HG03175 (cell line): ENCODE measurements at regions not wholly inside any gene's neighbourhood (a gene's known extent, or its start where the extent isn't known, plus 50 kb on each side); places are given as distances from the start of the nearest gene placed in this dataset.

ENCODE experiments used
- ATAC-seq: cut with Tn5 transposase; IDR thresholded peaks from one replicate; pipeline ENCODE4 v1.9.1; 2021; ENCODE audit warnings: mild to moderate bottlenecking, moderate library complexity; ENCODE audit not compliant: unreplicated experiment

DNA sequence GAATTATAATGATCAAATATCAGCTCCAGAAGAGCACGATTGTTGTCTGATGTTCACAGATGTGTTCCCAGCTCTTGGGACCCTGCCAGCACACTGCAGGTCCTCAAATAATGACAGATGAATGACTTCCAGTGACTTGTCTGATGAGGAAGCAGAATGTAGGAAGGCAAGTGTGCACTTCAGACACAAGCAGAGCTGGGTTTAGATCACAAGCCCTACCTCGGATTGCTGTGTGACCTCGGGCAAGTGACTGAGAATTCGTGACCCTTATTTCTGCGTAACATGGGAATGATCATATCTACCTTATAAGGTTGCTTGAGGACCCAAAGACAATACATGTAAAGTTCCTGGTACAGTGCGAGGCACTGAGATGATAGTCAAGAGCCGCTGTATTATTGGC lies 182.2 kb downstream of the ABCC12 start:
- ATAC-seq, result no peak

- no peak for ATAC-seq
These were observed 183.4 kb downstream of the ABCC12 start for GRCh38 chr16:47972246-47972985.

- no peak for ATAC-seq
These were observed 184.6 kb downstream of the ABCC12 start for GRCh38 chr16:47971225-47971624.

GRCh38 chr16:47970291-47970931 lies 185.4 kb downstream of the ABCC12 start:
- ATAC-seq, result no peak

GRCh38 chr16:47967374-47967773 lies 188.4 kb downstream of the ABCC12 start:
- no peak for ATAC-seq

DNA sequence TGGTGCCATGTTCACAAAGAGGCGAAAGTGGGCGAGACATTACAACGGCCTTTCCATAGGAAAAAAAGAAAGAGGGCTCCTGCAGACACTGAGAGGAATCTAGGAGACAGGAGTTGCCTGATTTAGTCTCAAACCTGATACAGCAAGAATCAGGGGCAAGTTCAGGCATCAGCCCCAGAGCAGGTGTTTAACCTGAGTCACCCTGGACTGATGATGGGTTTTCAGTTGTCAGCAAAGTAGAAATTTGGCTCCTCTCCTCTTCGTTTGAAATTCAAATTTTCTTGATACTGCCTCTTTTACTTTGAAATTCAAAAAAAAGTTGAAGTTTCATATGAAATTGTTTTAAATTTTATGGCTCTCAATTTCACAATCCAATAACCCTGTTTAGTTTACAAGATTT lies 189.5 kb downstream of the ABCC12 start:
- ATAC-seq, result no peak

DNA sequence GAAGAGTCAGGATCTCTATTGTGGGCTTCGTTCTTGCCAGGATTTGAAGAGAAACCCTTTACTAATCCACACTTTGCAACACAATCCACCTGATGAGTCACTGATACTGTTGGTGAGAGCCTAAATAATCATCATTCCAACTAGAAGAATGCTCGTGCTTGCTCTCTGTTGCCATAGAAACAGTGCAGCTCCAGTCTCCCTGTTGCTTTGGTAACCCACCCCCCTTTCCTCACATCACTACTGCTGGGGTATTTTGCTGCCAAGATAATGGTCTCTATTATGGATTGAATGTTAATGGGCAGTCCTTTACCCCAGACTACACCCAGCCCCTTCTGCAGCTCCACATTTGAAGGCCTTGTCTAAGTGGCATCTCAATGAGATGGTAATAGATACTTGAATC lies 190.4 kb downstream of the ABCC12 start:
- no peak for ATAC-seq

DNA sequence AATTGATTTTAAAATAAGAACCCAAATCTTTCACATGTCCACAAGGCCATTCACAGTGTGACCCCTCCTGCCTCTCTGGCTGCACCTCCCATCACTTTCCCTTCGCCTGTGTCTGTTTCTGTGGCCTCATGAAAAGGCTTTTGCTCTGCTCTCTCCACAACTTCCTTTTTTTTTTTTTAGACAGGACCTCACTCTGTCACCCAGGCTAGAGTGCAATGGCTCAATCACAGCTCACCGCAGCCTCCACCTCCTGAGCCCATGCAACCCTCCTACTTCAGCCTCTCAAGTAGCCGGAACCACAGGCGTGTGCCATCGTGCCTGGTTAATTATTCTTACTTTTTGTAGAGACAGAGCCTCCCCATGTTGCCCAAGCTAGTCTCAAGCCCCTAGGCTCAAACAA lies 197.1 kb downstream of the ABCC12 start:
- ATAC-seq, result no peak

GRCh38 chr16:47956916-47957315 lies 198.9 kb downstream of the ABCC12 start:
- no peak for ATAC-seq

DNA sequence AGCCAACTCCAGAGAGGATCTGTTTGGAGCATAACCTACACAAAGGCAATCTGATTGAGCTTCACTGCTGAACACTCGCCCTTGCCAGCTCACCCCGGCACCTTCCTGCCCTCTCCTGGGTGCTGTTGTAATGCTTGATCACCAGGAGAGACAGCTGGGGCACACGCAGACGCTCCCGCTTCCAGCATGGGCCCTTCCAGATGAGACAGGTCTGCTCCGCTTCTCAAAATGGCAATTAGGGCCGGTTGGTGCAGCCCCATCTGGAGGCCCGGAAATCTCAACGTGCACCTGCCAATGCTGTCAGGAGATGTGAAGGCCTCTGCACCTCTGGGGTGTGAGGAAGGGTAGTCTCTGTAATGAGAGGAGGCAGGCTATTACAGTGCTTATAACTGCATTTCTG lies 206.1 kb downstream of the ABCC12 start:
- ATAC-seq, result no peak

- no peak for ATAC-seq
These were observed 206.5 kb downstream of the ABCC12 start for GRCh38 chr16:47949276-47949675.

GRCh38 chr16:47947723-47948122 lies 208.1 kb downstream of the ABCC12 start:
- ATAC-seq, result no peak

GRCh38 chr16:47946092-47946491 lies 209.7 kb downstream of the ABCC12 start:
- no peak for ATAC-seq

DNA sequence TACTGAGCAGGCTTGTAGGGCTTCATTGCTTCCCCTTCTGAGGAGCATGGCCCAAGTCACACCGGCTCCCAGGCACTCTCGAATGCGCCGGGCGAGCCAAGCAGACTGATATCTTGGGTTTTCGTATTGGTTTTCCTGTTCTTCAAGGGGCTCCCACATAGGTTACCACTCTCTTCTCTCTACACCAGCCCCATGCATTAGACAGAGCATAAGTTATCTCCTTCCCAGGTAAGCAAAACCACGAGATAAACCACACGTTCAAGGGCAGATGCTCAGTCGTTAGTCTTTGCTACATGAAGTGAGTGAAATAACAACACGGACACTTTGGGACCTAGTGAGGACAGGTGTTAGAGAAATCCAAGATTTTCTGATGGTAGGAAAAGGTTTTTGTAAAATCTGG lies 211.2 kb downstream of the ABCC12 start:
- no peak for ATAC-seq

DNA sequence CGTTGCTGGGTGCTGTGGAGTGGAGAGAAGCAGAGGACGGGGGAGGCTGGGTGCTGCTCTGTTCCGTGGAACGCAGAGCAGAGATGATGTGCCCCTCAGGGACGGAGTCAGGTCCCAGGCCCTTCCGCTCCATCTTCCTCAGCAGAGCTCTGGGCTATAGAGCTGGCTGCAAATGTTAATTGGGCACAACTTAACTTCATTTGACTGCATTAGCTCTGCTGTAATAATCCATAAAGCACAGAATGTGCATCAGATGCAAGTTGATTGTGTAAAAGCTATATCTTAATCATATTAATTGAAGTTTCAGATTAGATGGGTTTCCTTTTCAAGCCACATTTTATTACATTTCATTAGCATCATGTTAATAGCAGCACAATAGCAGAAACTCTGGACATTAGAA lies 212.6 kb downstream of the ABCC12 start:
- no peak for ATAC-seq

- ATAC-seq, result no peak
These were observed 215.3 kb downstream of the ABCC12 start for GRCh38 chr16:47940466-47940865.

DNA sequence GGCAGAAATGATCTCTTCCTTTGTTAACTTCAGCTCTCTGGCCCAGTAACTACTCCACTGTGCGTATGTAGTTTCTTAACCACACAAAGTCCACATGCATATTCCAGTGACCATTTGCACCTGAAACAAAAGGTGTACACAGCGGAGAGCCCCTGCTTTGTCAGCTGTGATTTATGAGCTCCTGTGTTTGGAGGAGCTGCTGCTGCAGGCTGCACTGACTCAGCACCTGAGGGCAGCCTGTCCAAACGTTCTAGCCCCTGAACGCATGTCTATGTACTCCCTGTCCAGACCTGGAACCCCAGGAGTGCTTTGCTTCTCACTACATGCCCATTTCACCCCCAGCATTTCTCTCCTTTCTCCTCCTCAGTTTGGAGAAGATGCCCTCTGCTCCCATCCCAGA lies 216.1 kb downstream of the ABCC12 start:
- ATAC-seq, result no peak

GRCh38 chr16:47938272-47938671 lies 217.5 kb downstream of the ABCC12 start:
- no peak for ATAC-seq

- no peak for ATAC-seq
These were observed 227.8 kb downstream of the ABCC12 start for GRCh38 chr16:47928008-47928407.

DNA sequence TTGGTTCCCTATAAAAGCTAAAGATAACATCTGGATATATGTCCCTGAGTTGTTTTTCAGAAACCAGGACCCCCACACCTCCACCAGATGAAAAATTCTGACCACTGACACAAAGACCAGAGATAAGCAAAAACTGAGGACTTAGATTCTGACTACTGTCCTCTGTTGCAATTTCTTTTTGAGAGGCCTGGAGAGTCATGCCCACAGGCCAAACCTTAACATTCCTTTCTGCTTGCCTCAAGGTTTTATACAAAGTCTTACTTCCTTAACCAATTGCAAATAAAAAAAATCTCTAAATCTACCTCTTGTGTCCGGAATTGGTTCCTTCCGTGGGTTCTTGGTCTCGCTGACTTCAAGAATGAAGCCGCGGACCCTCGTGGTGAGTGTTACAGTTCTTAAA lies 228.5 kb downstream of the ABCC12 start:
- ATAC-seq, result no peak

DNA sequence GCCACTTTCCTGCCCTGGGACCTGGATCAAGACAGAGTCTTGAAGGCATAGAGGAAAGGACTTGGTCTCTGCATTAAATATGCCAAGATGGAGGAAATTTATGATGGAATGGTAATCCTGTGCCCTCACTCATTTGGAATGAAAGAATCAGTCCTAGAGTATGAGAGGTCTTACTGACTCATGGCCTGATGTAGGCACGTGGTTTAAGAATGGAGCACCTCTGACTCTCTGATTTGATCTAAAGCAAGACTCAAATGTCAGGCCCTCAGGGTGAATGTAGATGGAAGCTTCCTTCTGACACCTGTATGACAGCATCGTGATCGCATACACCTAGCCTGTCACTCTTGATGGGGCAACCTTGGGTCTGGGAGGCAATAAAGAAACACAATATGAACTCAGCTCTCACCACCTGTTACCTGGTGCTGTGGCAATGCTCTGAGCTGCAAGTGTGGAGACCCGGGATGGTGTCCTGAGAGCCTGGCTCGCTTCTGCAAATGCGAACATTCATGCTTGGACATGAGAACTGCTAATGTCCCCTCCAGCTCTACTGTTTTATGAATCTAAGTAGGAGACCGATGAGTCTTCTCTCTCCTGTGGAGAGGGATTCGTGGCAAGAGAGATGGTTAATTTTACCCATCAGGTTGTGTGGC lies 229.9 kb downstream of the ABCC12 start:
- ATAC-seq, result no peak

GRCh38 chr16:47924950-47925349 lies 230.8 kb downstream of the ABCC12 start:
- no peak for ATAC-seq
